Activated CD4-positive, alpha-beta memory T cell treated with anti-CD3 and anti-CD28 coated beads, Interleukin-2, amount 10 ng/mL, durations not matched to agents 7 days and 5 days (primary cell): ENCODE measurements at regions not wholly inside any gene's neighbourhood (a gene's known extent, or its start where the extent isn't known, plus 50 kb on each side); places are given as distances from the start of the nearest gene placed in this dataset.

ENCODE experiments used
- CTCF ChIA-PET: fragments of 350-600 bp; sonication (Branson Sonifier 250); formaldehyde crosslinking; loops from one replicate; lab custom pipeline; 2021; ENCODE audit warnings: antibody characterized with exemption, inconsistent platforms; lab: Charles Lee
- POLR2A ChIA-PET: fragments of 350-600 bp; sonication (Branson Sonifier 250); formaldehyde crosslinking; loops from one replicate; lab custom pipeline; 2021; ENCODE audit warnings: antibody characterized with exemption; lab: Charles Lee
- DNase-seq: peaks from one replicate; pipeline ENCODE4 v3.0.0-alpha.2; 2020
- H3K27ac Mint-ChIP-seq: one replicate; pipeline ENCODE4 v1.8.0; 2021; ENCODE audit warnings: mild to moderate bottlenecking, mixed read lengths
- H3K27me3 Mint-ChIP-seq: one replicate; pipeline ENCODE4 v1.8.0; 2021; ENCODE audit warnings: mixed read lengths
- H3K36me3 Mint-ChIP-seq: one replicate; pipeline ENCODE4 v1.8.0; 2021; ENCODE audit warnings: low read depth, mixed read lengths
- H3K4me1 Mint-ChIP-seq: one replicate; pipeline ENCODE4 v1.8.0; 2021; ENCODE audit warnings: mixed read lengths
- H3K4me3 Mint-ChIP-seq: one replicate; pipeline ENCODE4 v1.8.0; 2021; ENCODE audit warnings: mild to moderate bottlenecking, mixed read lengths
- H3K9me3 Mint-ChIP-seq: one replicate; pipeline ENCODE4 v1.8.0; 2021; ENCODE audit warnings: mixed read lengths

- Mint-ChIP-seq H3K27ac (no peak overlapping the region), H3K4me1 (peaks cover 16% of the 10 kb centered on the region), H3K4me3 (no peak overlapping the region), H3K9me3 (no peaks in the 10 kb centered on the region), H3K36me3 (no peaks in the 10 kb centered on the region), H3K27me3 (no peaks in the 10 kb centered on the region)
- DNase-seq, result peak; percentile 4
- POLR2A ChIA-PET, result no interaction called here
- CTCF ChIA-PET, result no interaction called here
These were observed 205.4 kb upstream of the CST7 start for GRCh38 chr20:24743641-24744040.

GRCh38 chr20:24744747-24745146 lies 204.3 kb upstream of the CST7 start:
- Mint-ChIP-seq H3K27ac (no peak overlapping the region), H3K4me1 (peaks cover 7% of the 10 kb centered on the region), H3K27me3 (no peaks in the 10 kb centered on the region), H3K4me3 (no peak overlapping the region), H3K36me3 (no peaks in the 10 kb centered on the region), H3K9me3 (no peaks in the 10 kb centered on the region)
- ChIA-PET POLR2A (no interaction called here), CTCF (no interaction called here)
- no peak for DNase-seq

- DNase-seq, result no peak
- no peaks in the 10 kb centered on the region for H3K36me3 Mint-ChIP-seq
- ChIA-PET POLR2A (no interaction called here), CTCF (no interaction called here)
- H3K9me3 Mint-ChIP-seq, result no peaks in the 10 kb centered on the region
- peaks cover 7% of the 10 kb centered on the region for H3K4me1 Mint-ChIP-seq
- H3K4me3 Mint-ChIP-seq, result no peak overlapping the region
- H3K27ac Mint-ChIP-seq, result no peak overlapping the region
- no peaks in the 10 kb centered on the region for H3K27me3 Mint-ChIP-seq
These were observed 203.9 kb upstream of the CST7 start for GRCh38 chr20:24745206-24745605.

GRCh38 chr20:24745617-24746350 lies 203.3 kb upstream of the CST7 start:
- H3K36me3 Mint-ChIP-seq, result no peaks in the 10 kb centered on the region
- no peak overlapping the region for H3K4me3 Mint-ChIP-seq
- peaks cover 4% of the 10 kb centered on the region for H3K4me1 Mint-ChIP-seq
- POLR2A ChIA-PET, result no interaction called here
- H3K9me3 Mint-ChIP-seq, result no peaks in the 10 kb centered on the region
- no peak for DNase-seq
- H3K27ac Mint-ChIP-seq, result no peak overlapping the region
- H3K27me3 Mint-ChIP-seq, result peaks cover 2% of the 10 kb centered on the region
- CTCF ChIA-PET, result no interaction called here

GRCh38 chr20:24746351-24746685 lies 202.8 kb upstream of the CST7 start:
- Mint-ChIP-seq H3K27me3 (peaks cover 2% of the 10 kb centered on the region), H3K36me3 (no peaks in the 10 kb centered on the region), H3K9me3 (no peaks in the 10 kb centered on the region), H3K4me3 (no peak overlapping the region), H3K4me1 (peaks cover 4% of the 10 kb centered on the region), H3K27ac (no peak overlapping the region)
- POLR2A ChIA-PET, result no interaction called here
- CTCF ChIA-PET, result no interaction called here
- no peak for DNase-seq

GRCh38 chr20:24747010-24747712 lies 201.9 kb upstream of the CST7 start:
- no peaks in the 10 kb centered on the region for H3K36me3 Mint-ChIP-seq
- ChIA-PET POLR2A (no interaction called here), CTCF (no interaction called here)
- no peak overlapping the region for H3K4me3 Mint-ChIP-seq
- peaks cover 2% of the 10 kb centered on the region for H3K27me3 Mint-ChIP-seq
- peaks cover 4% of the 10 kb centered on the region for H3K4me1 Mint-ChIP-seq
- DNase-seq, result no peak
- H3K27ac Mint-ChIP-seq, result no peak overlapping the region
- no peaks in the 10 kb centered on the region for H3K9me3 Mint-ChIP-seq

GRCh38 chr20:24747881-24748595 lies 201.0 kb upstream of the CST7 start:
- Mint-ChIP-seq H3K4me1 (peaks cover 4% of the 10 kb centered on the region), H3K36me3 (no peaks in the 10 kb centered on the region), H3K9me3 (no peaks in the 10 kb centered on the region), H3K27ac (no peak overlapping the region), H3K27me3 (peaks cover 2% of the 10 kb centered on the region), H3K4me3 (no peak overlapping the region)
- ChIA-PET CTCF (no interaction called here), POLR2A (no interaction called here)
- DNase-seq, result no peak

- Mint-ChIP-seq H3K27ac (no peak overlapping the region), H3K9me3 (no peaks in the 10 kb centered on the region), H3K27me3 (peaks cover 14% of the 10 kb centered on the region), H3K36me3 (no peaks in the 10 kb centered on the region), H3K4me1 (peaks cover 4% of the 10 kb centered on the region), H3K4me3 (no peak overlapping the region)
- ChIA-PET CTCF (no interaction called here), POLR2A (no interaction called here)
- DNase-seq, result no peak
These were observed 197.5 kb upstream of the CST7 start for GRCh38 chr20:24751551-24751950.

- Mint-ChIP-seq H3K36me3 (no peaks in the 10 kb centered on the region), H3K4me1 (peaks cover under 1% of the 10 kb centered on the region), H3K27me3 (peaks cover 19% of the 10 kb centered on the region), H3K9me3 (no peaks in the 10 kb centered on the region), H3K4me3 (no peak overlapping the region), H3K27ac (no peak overlapping the region)
- CTCF ChIA-PET, result no interaction called here
- POLR2A ChIA-PET, result no interaction called here
- DNase-seq, result peak; percentile 5
These were observed 196.5 kb upstream of the CST7 start for GRCh38 chr20:24752612-24753011.

- Mint-ChIP-seq H3K27ac (no peak overlapping the region), H3K4me1 (no peaks in the 10 kb centered on the region), H3K27me3 (peaks cover 19% of the 10 kb centered on the region), H3K9me3 (no peaks in the 10 kb centered on the region), H3K36me3 (no peaks in the 10 kb centered on the region), H3K4me3 (no peak overlapping the region)
- DNase-seq, result no peak
- CTCF ChIA-PET, result no interaction called here
- POLR2A ChIA-PET, result no interaction called here
These were observed 195.9 kb upstream of the CST7 start for GRCh38 chr20:24753130-24753529.

GRCh38 chr20:24754691-24755090 lies 194.4 kb upstream of the CST7 start:
- H3K4me1 Mint-ChIP-seq, result no peaks in the 10 kb centered on the region
- no peak overlapping the region for H3K27ac Mint-ChIP-seq
- DNase-seq, result no peak
- H3K9me3 Mint-ChIP-seq, result no peaks in the 10 kb centered on the region
- no peaks in the 10 kb centered on the region for H3K36me3 Mint-ChIP-seq
- POLR2A ChIA-PET, result no interaction called here
- H3K27me3 Mint-ChIP-seq, result peaks cover 29% of the 10 kb centered on the region
- no peak overlapping the region for H3K4me3 Mint-ChIP-seq
- CTCF ChIA-PET, result no interaction called here

GRCh38 chr20:24755411-24755922 lies 193.6 kb upstream of the CST7 start:
- H3K27ac Mint-ChIP-seq, result no peak overlapping the region
- H3K4me1 Mint-ChIP-seq, result no peaks in the 10 kb centered on the region
- CTCF ChIA-PET, result no interaction called here
- H3K27me3 Mint-ChIP-seq, result peaks cover 32% of the 10 kb centered on the region
- no peak overlapping the region for H3K4me3 Mint-ChIP-seq
- no peak for DNase-seq
- no peaks in the 10 kb centered on the region for H3K9me3 Mint-ChIP-seq
- H3K36me3 Mint-ChIP-seq, result no peaks in the 10 kb centered on the region
- POLR2A ChIA-PET, result no interaction called here

- H3K9me3 Mint-ChIP-seq, result no peaks in the 10 kb centered on the region
- no peak for DNase-seq
- ChIA-PET POLR2A (no interaction called here), CTCF (no interaction called here)
- no peak overlapping the region for H3K4me3 Mint-ChIP-seq
- H3K27ac Mint-ChIP-seq, result no peak overlapping the region
- H3K36me3 Mint-ChIP-seq, result no peaks in the 10 kb centered on the region
- H3K4me1 Mint-ChIP-seq, result no peaks in the 10 kb centered on the region
- H3K27me3 Mint-ChIP-seq, result peaks cover 33% of the 10 kb centered on the region
These were observed 192.6 kb upstream of the CST7 start for GRCh38 chr20:24756292-24757025.
